Activated T-helper 1 cell treated with anti-CD3 and anti-CD28 coated beads, Interleukin-2, amount 50 U/mL, for 16 hours (primary cell): ENCODE measurements at regions not wholly inside any gene's neighbourhood (a gene's known extent, or its start where the extent isn't known, plus 50 kb on each side); places are given as distances from the start of the nearest gene placed in this dataset.

Source experiments
- DNase-seq, 2 donors: peaks; one replicate each; pipeline ENCODE4 v3.0.0-alpha.2; 2020; ENCODE audit warnings: low read depth in 1 of 2, low spot score in 1 of 2

DNA sequence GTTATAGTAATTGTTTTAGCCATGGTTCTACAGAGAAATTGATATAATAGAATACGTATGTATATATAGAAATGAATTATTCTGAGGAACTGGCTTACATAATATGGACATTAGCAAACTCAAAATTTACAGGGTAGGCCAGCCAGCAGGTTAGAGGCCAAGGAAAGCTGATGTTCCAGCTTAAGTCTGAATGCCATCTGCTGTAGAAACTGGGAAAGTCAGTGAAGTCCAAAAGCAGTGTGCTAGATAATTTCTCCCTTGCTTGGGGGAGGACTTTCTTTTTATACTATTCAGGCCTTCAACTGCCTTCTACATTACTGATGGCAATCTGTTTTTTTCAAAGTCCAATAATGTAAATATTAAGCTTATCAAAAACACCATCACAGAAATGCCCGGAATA is 1174.7 kb downstream of the ZPLD1 start:
- DNase-seq: no peak

DNA sequence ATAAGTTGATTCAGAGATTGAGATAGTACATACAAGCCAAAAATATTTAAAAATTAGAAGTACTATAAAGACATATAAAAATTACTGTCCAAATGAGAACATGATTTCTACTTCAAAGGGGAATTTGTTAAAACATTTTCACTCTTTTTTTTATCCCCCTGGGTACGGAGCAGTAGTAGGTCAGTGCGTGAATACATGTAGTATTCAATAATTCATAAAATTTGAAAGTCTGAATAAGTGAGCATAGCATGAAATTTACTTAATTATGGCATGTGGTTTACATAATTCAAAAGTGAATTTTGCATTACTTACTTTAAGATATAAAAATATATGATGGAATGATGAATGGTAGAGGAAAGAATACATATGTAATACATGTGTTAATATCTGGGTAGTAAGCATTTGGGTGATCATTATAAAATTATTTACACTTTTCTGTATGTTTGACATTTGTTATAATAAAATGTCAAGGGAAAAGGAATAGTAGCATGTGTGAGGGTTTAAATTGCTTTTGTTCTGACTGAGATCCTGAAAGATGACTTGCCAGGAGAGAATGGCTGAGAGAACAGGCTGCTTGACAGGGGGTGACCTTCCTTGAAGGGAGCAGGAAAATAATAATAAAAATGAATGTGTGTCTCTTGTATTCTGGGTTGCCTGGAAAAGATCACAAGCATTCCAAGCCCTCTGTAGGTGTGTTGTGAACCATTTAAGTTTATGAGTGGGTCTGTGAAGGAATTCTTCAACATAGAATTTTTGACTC is 1178.8 kb downstream of the ZPLD1 start:
- no peak for DNase-seq

DNA sequence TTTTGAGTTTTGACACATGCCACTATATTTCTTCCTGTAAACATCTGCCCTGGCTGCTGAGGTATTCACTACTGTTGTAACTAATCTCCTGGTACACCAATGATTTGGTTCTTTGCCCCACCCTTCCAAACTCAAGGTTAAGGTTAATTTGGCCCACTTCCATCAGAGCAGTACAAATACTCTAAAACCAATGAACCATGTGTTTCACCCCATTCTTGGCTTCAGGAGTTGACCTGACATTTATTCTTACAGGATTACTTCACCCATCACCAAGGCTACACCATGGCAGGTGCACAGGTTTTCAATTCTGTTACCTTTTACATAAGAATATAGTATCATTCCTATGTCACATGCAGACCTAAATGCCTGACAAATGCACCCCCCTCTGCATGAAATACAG is 1179.9 kb downstream of the ZPLD1 start:
- DNase-seq: no peak

DNA sequence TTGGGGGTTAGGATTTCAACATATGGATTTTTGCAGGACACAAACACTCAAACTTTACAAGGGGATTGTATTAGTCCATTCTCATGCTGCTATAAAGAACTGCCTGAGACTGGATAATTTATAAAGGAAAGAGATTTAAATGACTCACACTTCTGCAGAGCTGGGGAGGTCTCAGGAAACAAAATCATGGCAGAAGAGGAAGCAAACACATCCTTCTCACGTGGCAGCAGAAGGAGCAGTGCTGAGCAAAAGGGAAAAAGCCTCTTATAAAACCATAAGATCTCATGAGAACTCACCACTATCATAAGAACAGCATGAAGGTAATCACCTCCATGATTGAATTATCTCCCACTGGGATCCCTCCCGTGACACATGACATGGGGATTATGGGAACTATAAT is 1183.1 kb downstream of the ZPLD1 start:
- no peak for DNase-seq

DNA sequence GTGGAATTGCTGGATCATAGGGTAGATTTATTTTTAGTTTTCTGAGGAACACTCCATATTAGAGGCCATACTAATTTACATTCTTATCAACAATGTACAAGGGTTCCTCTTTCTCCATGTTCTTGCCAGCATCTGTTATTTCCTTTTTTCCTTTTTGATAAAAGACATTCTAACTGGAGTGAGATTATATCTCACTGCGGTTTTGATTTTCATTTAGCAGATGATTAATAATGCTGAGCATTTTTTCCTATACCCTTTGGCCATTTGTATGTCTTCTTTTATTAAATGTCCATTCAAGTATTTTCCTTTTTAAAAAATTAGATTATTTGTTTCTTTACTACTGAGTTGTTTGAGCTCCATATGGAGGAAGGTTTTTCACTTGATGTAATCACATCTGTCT is 1189.5 kb downstream of the ZPLD1 start:
- no peak for DNase-seq

DNA sequence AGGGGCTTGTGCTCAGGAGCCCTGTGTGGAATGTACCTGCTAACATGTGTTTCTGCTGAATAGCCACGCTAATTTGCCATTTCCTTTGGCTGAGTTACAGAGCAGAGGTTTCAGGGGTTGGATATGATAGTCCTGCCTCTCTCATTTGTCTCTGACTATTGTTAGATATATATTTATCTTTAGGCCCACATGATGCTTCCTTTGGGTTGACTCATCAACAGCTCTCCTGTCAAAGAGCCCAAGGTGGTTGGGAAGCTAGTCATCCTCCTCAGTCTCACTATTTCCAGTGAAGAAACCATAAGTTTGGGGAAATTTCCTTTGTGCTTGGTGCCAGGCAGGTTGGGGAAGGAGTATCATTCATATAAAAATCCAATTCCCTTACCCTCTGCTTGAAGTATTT is 1194.6 kb downstream of the ZPLD1 start:
- DNase-seq: no peak

DNA sequence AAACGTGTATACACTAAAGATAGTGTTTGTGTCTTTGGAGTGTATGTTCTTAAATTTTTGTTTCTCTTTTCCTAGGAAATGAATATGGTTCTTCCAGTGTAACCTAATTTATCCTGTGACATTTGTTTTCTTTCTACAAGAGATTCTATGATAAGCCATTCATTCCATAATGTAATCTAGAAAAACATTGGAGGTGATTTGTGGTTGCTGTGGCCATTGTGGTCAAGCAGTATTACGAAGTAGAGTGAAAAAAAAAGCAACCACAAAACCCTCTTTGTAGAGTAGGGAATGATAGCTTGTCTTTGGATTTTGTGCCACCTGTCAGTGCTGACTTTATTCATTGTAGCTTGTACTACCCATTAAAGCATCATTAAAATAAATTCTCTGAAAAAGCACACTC is 1209.6 kb downstream of the ZPLD1 start:
- DNase-seq: no peak

DNA sequence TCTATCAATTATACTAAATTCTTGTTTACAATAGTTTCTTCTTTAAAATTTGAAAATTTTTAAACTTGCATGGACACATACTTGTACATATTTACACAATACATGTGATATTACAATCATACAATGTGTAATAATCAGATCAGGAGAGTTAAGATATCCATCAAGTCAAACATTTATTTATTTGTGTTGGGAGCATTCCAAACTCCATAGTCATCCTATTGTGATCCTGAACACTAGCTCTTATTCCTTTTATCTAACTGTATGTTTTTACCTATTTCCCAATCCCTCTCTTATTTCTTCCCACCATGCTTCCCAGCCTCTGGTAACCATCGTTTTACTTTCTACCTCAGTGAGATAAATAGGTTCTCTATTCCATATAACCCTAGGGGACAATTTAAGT is 1219.2 kb downstream of the ZPLD1 start:
- no peak for DNase-seq

DNA sequence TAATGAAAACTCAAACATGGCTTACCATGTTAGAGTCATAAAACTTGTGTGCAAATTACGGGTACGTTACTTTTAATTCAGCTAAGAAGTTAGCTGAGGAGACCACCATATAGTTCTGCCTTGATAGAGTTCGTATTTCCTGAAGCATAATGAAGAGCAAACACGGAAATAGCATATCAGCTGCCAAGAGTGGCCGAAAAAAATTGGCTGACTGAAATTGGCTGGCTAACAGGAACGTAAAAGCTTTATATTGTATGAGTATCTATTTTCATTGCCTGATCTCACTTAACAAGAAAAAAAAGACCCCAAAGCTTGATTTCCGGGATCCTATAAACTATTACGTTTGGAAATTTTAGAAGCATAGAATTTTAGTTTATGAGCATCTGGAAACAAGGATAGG is 1222.9 kb downstream of the ZPLD1 start:
- no peak for DNase-seq

DNA sequence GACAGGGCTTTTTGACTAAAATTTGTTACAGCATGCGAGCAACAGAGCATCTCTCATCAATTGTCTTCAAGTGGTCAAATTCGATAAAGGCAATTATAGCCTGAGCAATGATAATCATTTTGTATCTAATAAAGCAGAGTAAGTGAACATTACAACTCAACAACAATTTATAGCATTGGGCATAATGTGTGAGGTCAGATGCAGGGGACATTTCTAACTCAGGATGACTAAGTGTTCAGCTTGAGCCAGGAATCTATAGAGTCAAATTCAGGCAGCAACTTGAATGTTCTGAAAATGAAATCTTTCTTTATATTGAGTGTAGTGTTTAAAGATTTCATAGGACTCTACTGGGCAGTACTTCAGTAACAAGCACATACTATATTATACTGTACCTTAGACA is 1226.0 kb downstream of the ZPLD1 start:
- no peak for DNase-seq

DNA sequence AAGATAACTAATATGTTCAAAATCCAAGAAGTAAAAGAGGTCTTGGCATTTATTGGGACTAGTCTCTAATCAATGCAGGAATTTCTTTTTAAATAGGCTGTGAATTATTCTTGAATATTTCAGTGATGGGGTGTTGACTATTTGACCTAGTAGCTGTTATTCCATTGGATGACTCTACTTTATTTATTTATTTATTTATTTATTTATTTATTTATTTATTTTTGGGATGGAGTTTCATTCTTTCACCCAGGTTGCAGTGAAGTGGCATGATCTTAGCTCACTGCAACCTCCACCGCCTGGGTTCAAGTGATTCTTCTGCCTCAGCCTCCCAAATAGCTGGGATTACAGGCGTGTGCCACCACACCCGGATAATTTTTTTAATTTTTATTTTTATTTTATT is 1227.8 kb downstream of the ZPLD1 start:
- no peak for DNase-seq

DNA sequence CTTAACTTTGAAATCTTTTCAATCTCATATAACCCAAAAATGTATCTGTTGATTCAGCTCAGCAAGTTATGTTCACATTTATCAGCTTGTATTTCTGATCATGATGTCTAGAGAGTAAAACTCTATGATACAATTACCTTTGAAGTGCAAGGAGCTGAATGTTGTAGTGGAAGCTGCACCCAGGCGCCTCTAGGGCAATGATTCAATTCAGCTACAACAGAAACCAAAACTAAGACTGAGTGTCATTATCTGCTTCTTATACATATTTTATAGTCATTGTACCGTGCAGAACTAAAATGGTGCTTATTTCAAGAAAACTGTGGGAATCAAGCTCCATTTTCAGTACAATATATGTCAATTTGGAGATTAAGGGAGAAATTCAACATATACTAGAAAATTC is 1237.5 kb downstream of the ZPLD1 start:
- DNase-seq: no peak

DNA sequence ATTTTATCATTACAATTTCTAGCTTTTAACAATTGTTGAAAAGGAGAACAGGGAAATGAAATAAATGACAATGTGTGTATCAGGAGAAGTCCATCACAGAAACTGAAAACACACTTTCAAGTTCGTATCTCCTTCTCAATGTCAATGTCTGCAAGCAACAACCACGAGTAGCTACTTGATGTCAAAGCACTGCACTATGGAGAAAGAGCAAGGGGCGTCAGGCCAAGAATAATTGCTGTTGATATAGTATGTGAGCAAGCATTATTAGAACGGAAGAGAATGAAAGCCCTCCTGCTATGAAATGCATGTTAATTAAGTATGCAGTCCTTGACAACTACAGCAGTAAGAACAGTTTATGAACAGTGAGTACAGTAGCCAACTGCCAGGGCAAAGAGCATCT is 1250.1 kb downstream of the ZPLD1 start:
- no peak for DNase-seq

DNA sequence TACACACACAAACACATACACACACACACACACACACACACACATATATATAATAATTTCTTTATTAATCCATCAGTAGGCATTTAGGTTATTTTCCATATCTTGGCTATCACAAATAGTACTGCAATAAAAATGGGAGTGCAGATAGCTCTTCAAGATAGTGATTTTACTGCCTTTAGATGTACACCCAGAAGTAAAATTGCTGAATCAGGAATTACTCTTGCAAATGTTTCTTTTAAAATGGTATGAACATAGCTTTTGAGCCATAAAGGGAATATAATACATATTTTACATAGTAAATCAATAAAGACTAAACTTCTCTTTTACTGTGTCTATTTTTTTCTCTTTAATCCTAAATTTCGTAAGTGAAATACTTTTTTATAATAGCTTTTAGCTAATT is 1251.1 kb downstream of the ZPLD1 start:
- no peak for DNase-seq

DNA sequence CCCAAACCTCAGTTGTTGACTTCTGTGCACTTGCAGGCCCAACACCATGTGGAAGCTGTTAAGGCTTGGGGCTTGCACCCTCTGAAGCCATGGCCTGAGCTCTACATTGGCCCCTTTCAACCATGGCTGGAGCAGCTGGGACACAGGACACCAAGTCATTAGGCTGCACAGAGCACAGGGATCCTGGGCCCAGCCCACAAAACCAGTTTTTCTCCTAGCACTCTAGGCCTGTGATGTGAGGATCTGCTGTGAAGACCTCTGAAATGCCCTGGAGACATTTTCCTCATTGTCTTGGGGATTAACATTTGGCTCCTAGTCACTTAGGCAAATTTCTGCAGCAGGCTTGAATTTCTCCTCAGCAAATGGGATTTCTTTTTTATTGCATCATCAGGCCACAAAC is 1255.7 kb downstream of the ZPLD1 start:
- DNase-seq: no peak

DNA sequence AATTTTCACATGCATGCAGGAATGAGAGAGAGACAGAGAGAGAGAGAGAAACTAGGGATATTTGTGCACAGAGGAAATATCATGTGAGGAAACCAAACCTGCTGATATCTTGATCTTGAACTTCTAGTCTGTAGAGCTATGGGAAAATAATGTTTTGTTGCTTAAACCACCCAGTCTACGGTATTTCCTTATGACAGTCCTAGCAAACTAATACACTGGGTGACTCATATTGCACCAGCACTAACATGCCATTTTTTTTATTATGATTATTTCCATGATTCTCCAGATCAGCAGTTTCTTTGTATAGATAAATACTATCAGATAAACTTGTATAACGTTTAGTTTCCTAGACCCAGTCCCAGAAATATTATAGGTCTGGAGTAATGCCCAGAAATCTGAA is 1259.0 kb downstream of the ZPLD1 start:
- DNase-seq: no peak

DNA sequence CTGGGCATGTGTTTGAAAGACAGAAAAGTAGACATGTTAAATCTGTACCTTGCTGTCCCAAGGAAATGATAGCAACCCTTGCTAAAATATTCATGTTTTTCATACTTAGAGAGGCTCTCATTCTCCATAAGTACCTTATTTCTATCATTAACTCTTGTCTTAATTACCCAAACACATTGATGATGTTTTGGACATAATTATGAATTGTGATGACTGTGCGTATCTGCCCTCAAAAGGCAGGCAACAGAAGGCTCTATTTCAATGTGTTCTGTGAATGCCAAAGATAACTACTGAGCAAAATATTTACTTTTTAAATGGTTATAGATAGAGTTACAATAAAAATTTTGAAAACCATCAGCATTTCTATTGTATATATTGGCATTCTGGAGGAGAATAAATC is 1263.8 kb downstream of the ZPLD1 start:
- DNase-seq: no peak

DNA sequence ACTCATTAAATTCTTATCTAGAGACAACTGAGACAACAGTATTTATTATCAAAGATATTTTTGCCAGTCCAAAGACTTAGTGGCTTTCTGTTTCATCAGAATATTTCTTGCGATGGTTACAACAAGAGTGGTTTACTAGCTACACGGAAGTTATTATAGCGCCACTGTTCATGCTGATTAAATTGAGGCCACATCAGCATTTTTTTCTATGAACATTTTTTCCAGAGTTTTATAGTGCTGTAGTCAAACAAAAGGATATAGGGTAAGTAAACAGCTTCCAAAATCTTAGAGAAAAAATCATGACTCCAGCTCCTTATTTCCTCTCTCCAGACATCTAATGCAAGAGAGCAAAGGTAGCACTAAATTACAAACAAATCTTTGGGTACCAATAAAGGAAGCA is 1264.4 kb downstream of the ZPLD1 start:
- no peak for DNase-seq

DNA sequence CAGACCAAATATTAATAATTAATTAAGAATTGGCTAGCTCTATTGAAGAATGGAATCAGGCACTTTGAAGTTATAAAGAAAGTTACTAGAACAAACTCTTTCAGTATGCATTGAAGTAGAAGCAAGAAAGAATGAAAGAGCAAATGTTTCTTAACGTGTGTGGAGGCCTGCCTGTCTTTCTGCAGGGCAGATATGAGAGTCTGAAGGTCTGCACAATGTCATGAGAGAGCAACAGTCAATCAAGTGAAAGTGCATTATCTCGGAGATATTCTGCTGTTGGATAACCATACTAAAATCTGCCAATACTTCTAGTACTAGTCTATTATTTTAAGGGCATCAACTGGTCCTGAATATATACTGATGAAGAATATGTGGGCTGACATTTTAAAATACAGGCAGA is 1270.8 kb downstream of the ZPLD1 start:
- DNase-seq: no peak

DNA sequence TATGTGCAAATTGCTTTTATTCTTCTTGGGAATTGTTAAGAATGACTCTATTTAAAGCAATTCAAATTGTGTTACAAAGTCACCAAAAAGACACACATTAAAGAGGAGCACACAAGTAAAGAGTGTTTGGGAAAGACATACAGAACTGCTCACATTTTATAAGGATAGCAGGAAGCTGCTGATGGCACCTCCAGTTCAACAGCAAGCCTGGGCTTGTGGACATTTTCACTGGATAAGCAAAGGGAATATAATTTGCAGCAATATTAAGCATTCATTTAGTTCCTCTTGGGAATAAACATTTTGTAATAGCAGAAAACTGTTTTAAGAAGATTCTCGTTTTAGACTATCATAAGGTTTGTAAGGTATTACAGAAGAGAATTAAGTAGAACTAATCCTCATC is 1271.9 kb downstream of the ZPLD1 start:
- DNase-seq: no peak

DNA sequence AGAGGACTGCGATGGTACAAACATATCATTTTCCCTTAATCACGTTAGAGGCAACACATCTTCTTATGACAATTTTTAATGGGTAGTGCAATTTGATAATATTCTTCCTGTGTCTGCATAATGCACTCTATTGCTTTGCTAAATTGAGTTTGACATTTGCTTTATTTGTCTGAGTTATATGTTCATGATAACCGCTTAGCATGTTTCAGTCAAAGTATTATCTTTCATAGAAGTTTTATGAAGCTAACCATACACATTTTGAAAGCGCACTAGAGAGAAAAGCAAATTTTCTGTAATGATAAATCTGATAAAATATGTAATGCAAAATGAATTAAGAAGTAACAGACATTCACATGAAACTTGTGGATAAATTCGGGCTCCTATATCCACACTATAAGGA is 1276.9 kb downstream of the ZPLD1 start:
- DNase-seq: no peak

DNA sequence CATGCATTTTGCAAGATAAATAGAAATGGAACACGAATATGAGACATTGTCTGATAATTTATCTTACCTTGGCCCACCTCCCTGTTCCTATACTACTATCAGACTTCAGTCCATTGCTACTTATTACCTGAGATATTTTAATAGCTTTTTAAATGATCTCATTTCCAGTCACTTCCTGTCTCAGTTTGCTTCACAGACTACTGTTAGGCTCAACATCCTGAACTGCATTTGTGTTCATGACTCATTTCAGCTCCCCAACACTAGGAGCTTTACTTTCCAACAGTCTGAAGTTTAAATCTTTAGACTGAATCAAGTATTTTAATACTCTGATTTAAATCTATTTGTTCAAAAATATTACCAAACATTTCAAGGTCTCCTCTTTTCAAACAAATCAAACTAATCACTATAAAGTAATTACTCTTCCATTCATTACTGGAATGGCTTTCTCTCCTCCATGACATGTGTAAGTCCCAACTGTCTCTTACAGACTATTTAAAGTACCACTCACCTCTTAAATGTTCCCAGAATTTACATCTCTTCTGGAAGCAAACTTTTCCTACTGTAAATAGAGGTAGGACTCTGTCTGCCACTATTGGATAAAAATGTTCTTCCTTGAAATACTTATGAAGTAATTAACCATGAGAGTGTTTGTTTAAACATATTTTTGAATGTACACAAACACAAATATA is 1277.6 kb downstream of the ZPLD1 start:
- no peak for DNase-seq

DNA sequence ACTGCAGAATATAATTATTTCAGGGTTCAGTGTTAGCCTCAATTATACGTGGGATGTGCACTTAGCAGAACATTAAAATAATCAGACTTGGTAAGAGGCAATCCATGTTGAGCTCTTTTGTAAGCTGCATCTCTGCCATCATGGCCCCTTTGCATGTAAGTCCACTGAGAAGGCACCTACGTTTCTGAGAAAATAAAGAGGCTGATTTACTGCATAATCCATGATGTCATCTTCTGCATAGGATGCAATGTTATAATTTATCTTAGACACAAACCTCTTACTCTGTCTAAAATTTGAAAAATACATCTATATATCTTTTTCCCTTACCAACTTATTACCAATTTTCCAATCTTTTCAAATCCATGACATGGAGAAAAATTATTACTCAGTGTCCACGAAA is 1294.7 kb downstream of the ZPLD1 start:
- DNase-seq: no peak
